WTC11 (cell line): ENCODE measurements at regions not wholly inside any gene's neighbourhood (a gene's known extent, or its start where the extent isn't known, plus 50 kb on each side); places are given as distances from the start of the nearest gene placed in this dataset.

Source experiments
- ATAC-seq: fragments of 200-7000 bp; cut with Tn5 transposase; 2 replicates; pipeline ENCODE4 v1.10.0; 2021; ENCODE audit warnings: mild to moderate bottlenecking, moderate library complexity
- CTCF ChIA-PET: fragments of 300-600 bp; sonication (Branson Sonifier 250); formaldehyde crosslinking; loops from one replicate; lab custom pipeline; 2021; ENCODE audit warnings: antibody characterized with exemption; lab: Charles Lee
- POLR2A ChIA-PET: fragments of 350-600 bp; sonication (Branson Sonifier 250); formaldehyde crosslinking; loops from one replicate; lab custom pipeline; 2021; ENCODE audit warnings: antibody characterized with exemption; lab: Charles Lee
- DNase-seq: peaks from one replicate; pipeline ENCODE4 v3.0.0; 2021; ENCODE audit warnings: low spot score
- H3K27ac Mint-ChIP-seq: 2 replicates; pipeline ENCODE4 v1.8.0; 2021; ENCODE audit warnings: mixed read lengths
- H3K27me3 Mint-ChIP-seq: 2 replicates; pipeline ENCODE4 v1.8.0; 2021; ENCODE audit warnings: low read depth, mild to moderate bottlenecking, moderate library complexity, mixed read lengths
- H3K36me3 Mint-ChIP-seq: 2 replicates; pipeline ENCODE4 v1.8.0; 2021; ENCODE audit warnings: mixed read lengths
- H3K4me1 Mint-ChIP-seq: 2 replicates; pipeline ENCODE4 v1.8.0; 2022; ENCODE audit warnings: mixed read lengths
- H3K4me3 Mint-ChIP-seq: 2 replicates; pipeline ENCODE4 v1.8.0; 2021; ENCODE audit warnings: mild to moderate bottlenecking, moderate library complexity, mixed read lengths
- H3K9me3 Mint-ChIP-seq: 2 replicates; pipeline ENCODE4 v1.8.0; 2021; ENCODE audit warnings: mixed read lengths
- AR ChIP-seq: fragments of 250-450 bp; sonication (Bioruptor Pico); IDR thresholded peaks from 2 replicates; pipeline ENCODE4 v1.9.0; 2021; ENCODE audit warnings: mild to moderate bottlenecking
- CBFB ChIP-seq: sonication (generic); formaldehyde crosslinking; IDR thresholded peaks from 2 replicates; pipeline ENCODE4 v1.8.1; 2022; ENCODE audit warnings: mild to moderate bottlenecking, low read depth, missing genetic modification reagents
- CREB1 ChIP-seq: sonication (generic); formaldehyde crosslinking; IDR thresholded peaks from 2 replicates; pipeline ENCODE4 v1.8.0; 2023; ENCODE audit warnings: mild to moderate bottlenecking, missing genetic modification reagents
- CTCF ChIP-seq: fragments of 200-600 bp; IDR thresholded peaks from 2 replicates; pipeline ENCODE4 v1.8.0; 2022; ENCODE audit warnings: antibody characterized with exemption
- HMGA2 ChIP-seq: fragments of 250-450 bp; sonication (Bioruptor Pico); IDR thresholded peaks from 2 replicates; pipeline ENCODE4 v1.4.0; 2021; ENCODE audit warnings: mild to moderate bottlenecking, moderate library complexity
- MXD4 ChIP-seq: fragments of 250-450 bp; sonication (Bioruptor Pico); IDR thresholded peaks from 2 replicates; pipeline ENCODE4 v1.8.0; 2021; ENCODE audit warnings: mild to moderate bottlenecking, moderate library complexity, borderline replicate concordance
- NFYB ChIP-seq: sonication (generic); formaldehyde crosslinking; conservative IDR thresholded peaks from 2 replicates; pipeline ENCODE4 v1.8.0; 2022; ENCODE audit warnings: low read depth, missing genetic modification reagents
- OVOL2 ChIP-seq: fragments of 250-450 bp; sonication (Bioruptor Pico); IDR thresholded peaks from 2 replicates; pipeline ENCODE4 v1.9.0; 2021; ENCODE audit warnings: mild to moderate bottlenecking, borderline replicate concordance
- RORB ChIP-seq: fragments of 250-450 bp; sonication (Bioruptor Pico); IDR thresholded peaks from 2 replicates; pipeline ENCODE4 v1.9.0; 2021; ENCODE audit warnings: mild to moderate bottlenecking
- SOX15 ChIP-seq: fragments of 250-450 bp; sonication (Bioruptor Pico); IDR thresholded peaks from 2 replicates; pipeline ENCODE4 v1.9.0; 2021; ENCODE audit warnings: mild to moderate bottlenecking
- TEAD1 ChIP-seq: sonication (generic); formaldehyde crosslinking; IDR thresholded peaks from 2 replicates; pipeline ENCODE4 v1.8.0; 2022; ENCODE audit warnings: mild to moderate bottlenecking, missing genetic modification reagents
- TP53 ChIP-seq: sonication (generic); formaldehyde crosslinking; IDR thresholded peaks from 2 replicates; pipeline ENCODE4 v1.8.1; 2023; ENCODE audit warnings: mild to moderate bottlenecking, missing genetic modification reagents
- USF2 ChIP-seq: sonication (generic); formaldehyde crosslinking; IDR thresholded peaks from 2 replicates; pipeline ENCODE4 v1.8.1; 2023; ENCODE audit warnings: mild to moderate bottlenecking, missing genetic modification reagents, moderate library complexity
- ZNF121 ChIP-seq: sonication (generic); formaldehyde crosslinking; IDR thresholded peaks from 2 replicates; pipeline ENCODE4 v1.8.0; 2023; ENCODE audit warnings: missing genetic modification reagents
- ZNF219 ChIP-seq: sonication (generic); formaldehyde crosslinking; IDR thresholded peaks from 2 replicates; pipeline ENCODE4 v1.8.0; 2023; ENCODE audit warnings: missing genetic modification reagents, mild to moderate bottlenecking, borderline replicate concordance
- ZNF263 ChIP-seq: sonication (generic); formaldehyde crosslinking; IDR thresholded peaks from 2 replicates; pipeline ENCODE4 v1.8.1; 2022; ENCODE audit warnings: low read depth, mild to moderate bottlenecking, moderate library complexity, missing genetic modification reagents
- ZNF512 ChIP-seq: sonication (generic); formaldehyde crosslinking; IDR thresholded peaks from 2 replicates; pipeline ENCODE4 v1.8.1; 2022; ENCODE audit warnings: missing genetic modification reagents, borderline replicate concordance
- ZNF532 ChIP-seq: fragments of 250-450 bp; sonication (Bioruptor Pico); IDR thresholded peaks from 2 replicates; pipeline ENCODE4 v1.9.0; 2021; ENCODE audit warnings: mild to moderate bottlenecking, borderline replicate concordance
- TF ChIP-seq, protein P1 (sequence below): fragments of 250-450 bp; sonication (Bioruptor Pico); IDR thresholded peaks from 2 replicates; pipeline ENCODE4 v1.8.0; 2021; ENCODE audit warnings: mild to moderate bottlenecking
- TF ChIP-seq, protein P2 (sequence below): sonication (generic); formaldehyde crosslinking; IDR thresholded peaks from 2 replicates; pipeline ENCODE4 v1.8.1; 2022; ENCODE audit warnings: low read depth, mild to moderate bottlenecking, moderate library complexity, missing genetic modification reagents, borderline replicate concordance

DNA sequence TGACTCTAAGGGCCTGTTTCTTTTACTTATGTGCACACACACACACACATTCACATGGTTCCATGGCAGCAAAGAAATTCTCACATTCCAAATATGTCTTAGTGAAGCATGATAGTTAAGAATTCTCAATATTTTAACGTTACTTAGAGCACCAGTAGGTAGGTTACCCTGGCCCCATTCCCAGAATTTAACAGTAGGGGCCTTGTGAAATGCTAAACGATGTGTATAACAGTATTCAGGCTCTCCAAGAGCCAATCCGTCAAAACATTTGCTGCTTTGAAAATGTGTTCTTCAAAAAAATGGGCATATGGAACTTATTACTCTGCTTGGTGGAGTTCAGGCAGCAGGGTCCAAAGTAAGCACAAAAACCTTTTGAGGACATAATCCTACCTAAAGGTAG is 93.7 kb upstream of the DAB2 start (continued):
- TF ChIP-seq ZNF532 (CRISPR knock-in tag) = no peak
- TF ChIP-seq ZNF219 (CRISPR knock-in tag) = no peak
- TF ChIP-seq RORB (CRISPR knock-in tag) = no peak
- TF ChIP-seq AR (CRISPR knock-in tag) = no peak
- TF ChIP-seq MXD4 (CRISPR knock-in tag) = no peak
- TF ChIP-seq NFYB = no peak
- TF ChIP-seq, protein P1, sequence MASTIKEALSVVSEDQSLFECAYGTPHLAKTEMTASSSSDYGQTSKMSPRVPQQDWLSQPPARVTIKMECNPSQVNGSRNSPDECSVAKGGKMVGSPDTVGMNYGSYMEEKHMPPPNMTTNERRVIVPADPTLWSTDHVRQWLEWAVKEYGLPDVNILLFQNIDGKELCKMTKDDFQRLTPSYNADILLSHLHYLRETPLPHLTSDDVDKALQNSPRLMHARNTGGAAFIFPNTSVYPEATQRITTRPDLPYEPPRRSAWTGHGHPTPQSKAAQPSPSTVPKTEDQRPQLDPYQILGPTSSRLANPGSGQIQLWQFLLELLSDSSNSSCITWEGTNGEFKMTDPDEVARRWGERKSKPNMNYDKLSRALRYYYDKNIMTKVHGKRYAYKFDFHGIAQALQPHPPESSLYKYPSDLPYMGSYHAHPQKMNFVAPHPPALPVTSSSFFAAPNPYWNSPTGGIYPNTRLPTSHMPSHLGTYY (CRISPR knock-in tag) = no peak
- TF ChIP-seq USF2 (CRISPR knock-in tag) = no peak
- no peak for TF ChIP-seq TP53 (CRISPR knock-in tag)
- TF ChIP-seq ZNF263 (CRISPR knock-in tag) = no peak
- TF ChIP-seq CBFB = no peak
- no peak for TF ChIP-seq CTCF

DNA sequence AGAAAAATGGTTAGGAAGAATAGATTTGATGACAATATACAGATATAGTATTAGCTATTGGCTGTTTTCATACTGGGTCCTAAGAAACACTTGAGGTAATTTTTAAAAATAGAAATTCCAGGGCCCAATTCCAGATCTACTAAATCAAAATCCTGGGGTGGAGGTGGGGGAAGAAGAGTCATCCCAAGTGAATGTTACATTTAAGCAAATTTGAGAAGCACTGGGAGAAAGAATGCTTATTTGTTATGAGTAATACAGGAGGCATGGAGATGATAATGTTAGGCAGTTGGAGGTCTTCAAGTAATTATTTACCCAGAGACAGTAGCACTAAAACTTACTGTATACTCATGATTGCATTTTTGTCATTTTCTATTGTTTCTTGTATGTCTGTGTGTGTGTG is 93.0 kb upstream of the DAB2 start:
- no peak overlapping the region for H3K27ac Mint-ChIP-seq
- H3K9me3 Mint-ChIP-seq = peaks cover 14% of the 10 kb centered on the region
- ATAC-seq (no peak), DNase-seq (no peak)
- no peak overlapping the region for H3K4me3 Mint-ChIP-seq
- H3K27me3 Mint-ChIP-seq = no peaks in the 10 kb centered on the region; the same call in 1 of the 2 replicates
- CTCF ChIA-PET = no interaction called here
- TF ChIP-seq OVOL2 (CRISPR knock-in tag) = no peak
- POLR2A ChIA-PET = no interaction called here
- peaks cover 37% of the 10 kb centered on the region for H3K4me1 Mint-ChIP-seq
- H3K36me3 Mint-ChIP-seq = no peaks in the 10 kb centered on the region

DNA sequence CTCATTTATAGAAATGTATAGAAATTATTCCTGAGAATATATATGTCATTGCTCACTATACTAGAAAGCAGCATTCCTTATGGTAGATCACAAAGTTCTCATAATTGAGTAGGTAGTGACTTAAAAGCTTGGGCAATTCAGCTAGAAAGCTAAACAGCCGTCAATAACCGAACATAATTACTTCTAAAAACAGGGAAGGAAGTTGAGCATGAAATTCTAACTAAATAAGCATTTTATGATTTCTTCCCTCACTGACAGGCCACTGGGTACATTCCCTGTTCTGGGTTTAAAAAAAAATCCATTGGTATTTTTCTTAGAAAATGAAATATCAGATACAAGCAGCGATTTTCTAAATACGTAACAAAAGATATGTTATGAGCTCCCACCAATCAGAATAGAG is 91.1 kb upstream of the DAB2 start:
- no peak overlapping the region for H3K27ac Mint-ChIP-seq
- H3K36me3 Mint-ChIP-seq = no peaks in the 10 kb centered on the region
- DNase-seq = no peak
- H3K9me3 Mint-ChIP-seq = peaks cover 4% of the 10 kb centered on the region
- H3K4me3 Mint-ChIP-seq = no peak overlapping the region
- ChIA-PET POLR2A (no interaction called here), CTCF (no interaction called here)
- ATAC-seq = no peak
- H3K4me1 Mint-ChIP-seq = peaks cover 34% of the 10 kb centered on the region
- no peaks in the 10 kb centered on the region for H3K27me3 Mint-ChIP-seq
- TF ChIP-seq ZNF121 (CRISPR knock-in tag) (no peak), TEAD1 (CRISPR knock-in tag) (no peak), ZNF512 (no peak), USF2 (CRISPR knock-in tag) (no peak), HMGA2 (no peak), SOX15 (CRISPR knock-in tag) (no peak), CREB1 (CRISPR knock-in tag) (no peak)
- TF ChIP-seq, protein P2, sequence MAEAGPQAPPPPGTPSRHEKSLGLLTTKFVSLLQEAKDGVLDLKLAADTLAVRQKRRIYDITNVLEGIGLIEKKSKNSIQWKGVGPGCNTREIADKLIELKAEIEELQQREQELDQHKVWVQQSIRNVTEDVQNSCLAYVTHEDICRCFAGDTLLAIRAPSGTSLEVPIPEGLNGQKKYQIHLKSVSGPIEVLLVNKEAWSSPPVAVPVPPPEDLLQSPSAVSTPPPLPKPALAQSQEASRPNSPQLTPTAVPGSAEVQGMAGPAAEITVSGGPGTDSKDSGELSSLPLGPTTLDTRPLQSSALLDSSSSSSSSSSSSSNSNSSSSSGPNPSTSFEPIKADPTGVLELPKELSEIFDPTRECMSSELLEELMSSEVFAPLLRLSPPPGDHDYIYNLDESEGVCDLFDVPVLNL = no peak
